COLO668 (cell line): ENCODE measurements at regions not wholly inside any gene's neighbourhood (a gene's known extent, or its start where the extent isn't known, plus 50 kb on each side); places are given as distances from the start of the nearest gene placed in this dataset.

Source experiments
- DNase-seq: peaks from one replicate; lab custom pipeline; 2025; ENCODE audit not compliant: unreplicated experiment; lab: John Stamatoyannopoulos, UW

- no peak for DNase-seq
These were observed 172.1 kb upstream of the DACH1 start for GRCh38 chr13:72039126-72039525.

DNA sequence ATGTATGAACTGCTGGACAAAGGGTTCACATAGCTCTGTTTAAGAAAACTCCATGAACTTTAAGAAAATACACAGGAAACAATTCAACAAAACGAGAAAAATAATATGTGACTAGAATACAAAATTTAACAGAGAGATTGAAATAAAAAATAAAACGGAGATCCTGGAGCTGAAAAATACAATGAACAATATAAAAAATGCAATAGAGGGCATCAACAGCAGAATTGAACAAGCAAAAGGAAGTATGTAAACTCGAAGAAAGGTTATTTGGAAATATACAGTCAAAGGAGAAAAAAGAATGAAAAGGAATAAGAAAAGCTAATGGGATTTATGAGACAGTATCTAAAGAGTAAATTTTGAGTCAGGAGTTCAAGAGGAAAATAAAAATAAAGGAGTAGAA, 163.0 kb upstream of the DACH1 start:
- no peak for DNase-seq

DNA sequence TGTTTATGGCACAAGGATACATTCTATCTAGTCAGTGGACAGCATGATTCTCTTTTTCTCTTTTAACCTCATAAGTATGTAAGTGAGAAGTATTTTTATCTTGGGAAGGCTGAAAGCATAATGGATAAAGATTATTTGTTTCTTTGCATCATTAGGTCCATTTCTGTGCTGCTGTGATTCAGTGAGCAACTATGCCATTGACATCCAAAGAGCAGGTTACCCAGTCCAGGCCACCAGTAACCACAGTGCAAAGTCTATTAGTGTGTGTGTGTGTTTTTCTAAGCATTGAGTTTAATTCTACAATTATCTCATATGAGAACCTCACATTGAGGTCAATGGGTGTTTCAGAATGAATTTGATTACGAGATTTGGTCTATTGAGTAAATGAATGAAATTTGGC, 158.8 kb upstream of the DACH1 start:
- DNase-seq = no peak

GRCh38 chr13:72023895-72024294, 156.9 kb upstream of the DACH1 start:
- DNase-seq = no peak

GRCh38 chr13:72005455-72005854, 138.5 kb upstream of the DACH1 start:
- DNase-seq = no peak

DNA sequence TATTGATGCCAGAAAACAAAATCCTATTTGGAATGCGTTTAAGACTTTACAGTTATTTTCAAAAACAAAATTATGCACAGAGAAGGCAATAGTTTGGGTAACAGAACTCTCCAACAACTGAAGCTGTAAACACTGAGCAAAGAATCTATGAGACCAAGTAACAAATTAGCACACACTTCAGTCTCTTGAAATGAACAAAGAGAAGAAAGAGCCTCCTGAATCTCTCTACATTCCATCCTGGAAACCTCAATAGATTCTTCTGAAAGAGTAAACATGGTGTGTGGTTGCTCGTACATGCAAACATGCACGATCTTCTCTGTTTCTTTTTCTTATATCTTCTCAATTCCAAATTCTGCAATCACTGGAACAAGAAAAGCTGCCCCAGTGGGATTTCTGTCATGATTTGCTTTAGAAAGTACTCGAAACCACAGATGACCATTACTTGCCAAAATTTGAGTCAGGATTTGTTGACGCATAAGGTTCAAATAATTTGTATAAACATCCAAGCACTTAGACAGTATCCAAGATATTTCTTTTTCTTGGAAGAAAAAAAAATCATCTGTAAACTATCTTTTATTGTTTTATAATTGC, 137.9 kb upstream of the DACH1 start:
- DNase-seq = no peak

DNA sequence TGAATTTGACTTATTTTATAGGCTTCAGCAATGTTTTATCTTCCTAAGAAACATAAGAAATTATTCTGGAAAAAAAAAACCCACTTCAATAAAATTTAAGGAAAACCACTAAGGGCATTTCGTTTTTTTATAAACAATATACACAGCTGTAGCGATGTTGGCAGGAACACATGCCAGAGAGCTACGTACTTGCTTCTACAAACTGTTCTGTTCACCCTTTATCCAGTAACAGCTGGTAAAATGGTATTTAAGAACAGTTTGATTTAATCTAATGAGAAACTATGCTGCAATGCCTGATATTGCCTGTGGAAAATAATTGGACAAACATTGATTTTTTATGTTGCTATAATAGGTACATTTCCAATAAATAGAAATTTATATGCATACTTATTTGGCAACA, 137.2 kb upstream of the DACH1 start:
- DNase-seq = no peak

DNA sequence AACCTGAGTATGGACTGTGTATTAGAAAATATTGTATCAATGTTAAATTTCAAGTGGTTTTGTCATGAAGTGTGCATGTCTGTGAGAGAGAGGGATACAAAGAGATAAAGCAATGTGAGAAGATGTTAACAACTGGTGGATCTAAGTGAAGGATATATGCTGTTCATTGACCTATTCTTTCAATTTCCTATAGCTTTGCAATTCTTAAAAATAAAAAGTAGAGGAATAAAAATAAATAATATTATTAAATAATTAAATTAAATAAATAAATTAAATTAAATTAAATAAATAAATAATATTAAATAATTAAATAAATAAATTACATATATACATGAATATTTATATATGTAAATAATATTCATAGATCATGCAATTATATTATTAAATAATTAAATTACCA, 131.2 kb upstream of the DACH1 start:
- no peak for DNase-seq

DNA sequence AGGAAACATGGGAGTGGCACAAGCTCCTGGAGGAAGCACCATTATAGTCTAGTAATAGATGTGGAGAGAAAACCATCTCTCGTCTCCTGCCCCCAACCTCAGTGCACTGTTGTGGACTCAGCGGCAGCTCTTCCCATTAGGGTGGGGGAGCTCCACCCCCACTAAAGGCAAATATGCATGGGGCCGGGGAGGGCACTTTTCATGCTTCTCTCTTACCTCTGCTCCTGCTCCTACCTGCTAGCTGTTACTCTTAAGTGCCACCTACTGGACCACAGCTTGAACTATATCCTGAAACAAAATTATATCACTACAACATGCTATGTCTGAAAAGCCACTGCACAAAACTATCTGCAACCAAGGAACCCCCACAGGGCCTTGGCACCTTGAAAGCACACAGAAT, 112.6 kb upstream of the DACH1 start:
- DNase-seq = no peak

DNA sequence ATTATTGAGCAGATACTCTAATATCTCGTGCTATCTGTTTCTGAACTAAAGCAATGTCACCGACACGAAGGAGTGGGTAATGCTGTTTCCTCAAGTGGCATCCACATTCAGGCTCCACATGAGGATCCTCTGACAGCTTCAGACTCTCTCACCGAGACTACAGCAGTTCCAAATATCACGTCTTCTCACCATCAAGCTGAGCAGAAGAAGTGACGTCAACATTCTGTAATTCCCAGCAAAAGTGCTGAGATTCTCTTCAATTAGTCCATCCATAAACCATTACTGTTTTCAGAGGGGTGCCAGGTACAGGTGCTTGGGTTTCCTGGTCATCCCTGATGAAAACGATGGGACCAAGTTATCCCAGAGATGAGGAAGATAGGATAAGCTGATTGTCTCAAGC, 110.0 kb upstream of the DACH1 start:
- DNase-seq = no peak

DNA sequence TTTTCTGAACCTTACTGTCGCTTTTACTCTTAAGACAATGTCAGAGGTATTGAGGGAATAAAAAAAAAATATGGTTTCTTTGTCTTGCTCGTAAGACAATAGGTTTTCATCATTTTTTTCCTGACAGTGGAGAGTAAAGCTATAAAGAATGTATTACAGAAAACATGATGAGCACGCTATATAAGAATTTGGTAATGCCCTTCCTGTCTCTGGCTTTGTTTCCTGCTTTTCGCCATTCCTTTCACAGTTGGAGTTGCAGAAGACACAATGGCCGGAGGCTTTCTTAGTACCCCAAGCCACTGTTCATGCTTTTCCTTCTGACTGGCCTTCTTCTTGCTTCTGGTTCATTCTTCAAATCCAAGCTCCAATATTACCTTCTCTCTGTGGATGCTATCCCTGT, 101.0 kb upstream of the DACH1 start:
- no peak for DNase-seq

DNA sequence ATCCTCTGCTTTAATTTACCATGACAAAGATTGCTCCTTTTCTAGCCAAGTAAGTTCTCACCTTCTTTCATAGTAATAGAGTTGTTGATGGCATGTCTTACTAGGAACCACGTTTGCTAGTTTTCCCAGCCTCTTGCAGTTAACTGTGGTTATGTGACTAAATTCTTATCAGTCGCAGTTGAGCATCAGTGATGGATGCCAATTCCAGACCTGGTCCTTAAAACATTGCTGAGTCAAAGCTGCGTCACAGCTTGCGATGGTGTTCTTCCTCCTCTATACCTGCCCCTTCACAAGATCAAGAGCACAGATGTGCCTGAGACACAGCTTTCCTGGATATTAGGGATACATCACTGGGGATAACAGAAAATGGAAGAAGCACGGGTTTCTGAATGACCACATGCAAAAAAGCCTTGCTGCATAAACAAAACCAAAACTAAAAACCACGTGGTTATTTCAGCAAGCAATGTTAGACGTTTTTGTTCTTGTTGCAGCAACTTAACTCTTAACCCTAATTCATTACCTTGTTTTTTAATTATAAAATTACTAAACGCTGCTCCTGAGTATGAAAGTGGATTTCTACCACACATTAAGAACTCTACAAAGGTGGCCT, 97.6 kb upstream of the DACH1 start:
- DNase-seq = no peak

DNA sequence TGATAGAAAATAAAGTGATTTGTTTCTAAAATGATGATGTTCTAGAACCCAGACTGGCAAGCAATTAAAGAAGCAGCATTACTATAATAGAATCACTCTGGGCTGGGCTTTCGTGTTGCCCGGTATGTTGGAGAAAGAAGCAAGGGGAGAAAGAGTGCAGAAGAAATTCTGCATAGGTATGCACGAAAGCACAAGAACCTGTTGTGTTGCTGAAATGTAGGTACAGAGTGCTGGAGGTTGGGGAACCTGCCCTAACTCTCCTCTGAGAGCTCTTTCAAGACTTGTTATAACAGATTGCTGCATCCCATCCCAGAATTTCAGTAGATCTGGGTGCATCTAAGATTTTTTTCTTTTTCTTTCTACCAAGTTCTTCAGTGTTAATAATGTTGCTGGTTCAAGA, 95.7 kb upstream of the DACH1 start:
- DNase-seq = no peak

- no peak for DNase-seq
These were observed 95.1 kb upstream of the DACH1 start for GRCh38 chr13:71962126-71962525.

DNA sequence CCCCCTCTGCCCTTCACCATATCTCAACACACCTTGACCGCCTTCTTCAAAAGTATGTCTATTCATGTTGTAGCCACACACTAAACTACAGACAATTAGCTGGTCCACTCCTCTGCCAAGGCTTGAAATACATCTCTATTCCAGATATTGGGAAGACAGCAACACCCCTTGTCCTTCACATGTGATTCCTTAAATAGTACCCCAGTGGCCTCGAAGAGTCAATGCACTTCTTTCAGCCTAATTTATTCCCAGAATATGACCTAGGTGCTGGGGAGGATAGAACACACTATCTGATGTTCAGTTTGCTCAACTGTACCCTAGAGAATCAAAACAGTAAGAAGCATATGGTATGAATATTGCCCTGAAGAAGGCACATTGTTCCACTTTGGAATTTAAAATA, 82.4 kb upstream of the DACH1 start:
- DNase-seq = no peak

GRCh38 chr13:71939186-71939585, 72.2 kb upstream of the DACH1 start:
- DNase-seq = no peak

GRCh38 chr13:71935166-71935840, 68.3 kb upstream of the DACH1 start:
- no peak for DNase-seq

GRCh38 chr13:71924931-71925330, 57.9 kb upstream of the DACH1 start:
- DNase-seq = no peak

- no peak for DNase-seq
These were observed 55.2 kb upstream of the DACH1 start for GRCh38 chr13:71922194-71922593.
